Activated gamma-delta T cell treated with Interleukin-2 at 50 U/mL for 16 hours (primary cell): ENCODE measurements at regions not wholly inside any gene's neighbourhood (a gene's known extent, or its start where the extent isn't known, plus 50 kb on each side); places are given as distances from the start of the nearest gene placed in this dataset.
"Not testable (repeated sequence)": the region's sequence is repeated elsewhere in the genome, so short reads cannot be mapped to it uniquely, and the experiment has no call there.

ENCODE experiments used
- DNase-seq: peaks from one replicate; pipeline ENCODE4 v3.0.0-alpha.2; 2020

- DNase-seq = not testable (repeated sequence)
Observed at GRCh38 chr16:88165683-88166082, 214.4 kb downstream of the BANP start.

GRCh38 chr16:88166209-88166773 lies 215.1 kb downstream of the BANP start:
- DNase-seq = not testable (repeated sequence)

- not testable (repeated sequence) for DNase-seq
Observed at GRCh38 chr16:88167798-88168556, 214.8 kb upstream of the ZNF469 start.

DNA sequence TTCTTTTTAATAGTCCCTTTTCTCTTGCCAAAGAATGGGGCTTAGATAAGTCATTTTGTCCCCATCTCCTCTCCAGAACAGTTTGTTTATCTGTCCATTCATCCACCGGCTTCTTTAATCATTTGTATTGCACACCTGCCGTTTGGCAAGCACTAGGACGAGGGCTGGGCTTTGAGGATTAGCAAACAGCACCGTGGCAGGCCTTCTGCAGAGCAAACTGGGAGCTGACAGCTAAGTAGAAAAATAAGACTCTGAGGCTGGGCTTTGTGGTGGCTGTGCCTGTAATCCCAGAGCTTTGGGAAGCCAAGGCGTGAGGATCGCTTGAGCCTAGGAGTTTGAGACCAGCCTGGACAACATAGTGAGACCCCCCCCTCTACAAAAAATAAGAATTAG lies 214.2 kb upstream of the ZNF469 start:
- not testable (repeated sequence) for DNase-seq

GRCh38 chr16:88169136-88169830 lies 213.5 kb upstream of the ZNF469 start:
- not testable (repeated sequence) for DNase-seq

DNA sequence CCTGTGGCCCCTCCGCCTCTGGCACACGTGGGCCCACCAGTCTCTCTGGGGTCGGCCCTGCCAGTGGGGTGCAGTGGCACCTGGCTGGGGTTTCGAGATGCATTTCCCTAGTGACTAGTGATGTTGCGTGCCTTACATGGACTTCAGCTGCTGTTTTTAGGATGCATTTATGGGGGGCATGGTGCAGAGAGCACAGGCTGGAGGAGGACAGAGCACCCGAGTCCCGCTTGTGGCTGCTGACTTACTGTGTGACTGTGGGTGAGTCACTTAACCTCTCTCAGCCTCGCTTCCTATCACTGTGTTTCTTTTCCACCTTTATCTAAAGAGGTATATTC lies 213.0 kb upstream of the ZNF469 start:
- DNase-seq = not testable (repeated sequence)

DNA sequence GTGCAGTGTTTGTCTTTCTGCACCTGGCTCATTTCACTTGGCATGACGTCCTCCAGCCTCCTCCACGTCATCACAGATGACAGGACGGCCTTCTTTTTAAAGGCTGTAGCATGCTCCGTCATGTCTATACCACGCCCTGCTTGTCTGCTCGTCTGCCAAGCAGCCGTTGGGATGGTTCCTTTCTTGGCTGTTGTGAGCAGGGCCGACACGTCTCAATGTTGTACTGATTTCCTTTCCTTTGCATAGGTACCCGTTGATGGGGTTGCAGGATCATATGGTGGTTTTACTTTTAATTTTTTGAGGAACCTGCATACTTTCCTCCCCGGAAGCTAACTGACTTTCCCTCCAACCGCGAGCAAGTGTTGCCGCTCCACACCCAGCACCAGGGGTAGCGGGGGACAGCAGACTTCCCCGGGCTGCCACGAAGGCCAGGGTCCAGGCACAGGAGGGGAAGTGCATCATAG lies 212.2 kb upstream of the ZNF469 start:
- no peak for DNase-seq

DNA sequence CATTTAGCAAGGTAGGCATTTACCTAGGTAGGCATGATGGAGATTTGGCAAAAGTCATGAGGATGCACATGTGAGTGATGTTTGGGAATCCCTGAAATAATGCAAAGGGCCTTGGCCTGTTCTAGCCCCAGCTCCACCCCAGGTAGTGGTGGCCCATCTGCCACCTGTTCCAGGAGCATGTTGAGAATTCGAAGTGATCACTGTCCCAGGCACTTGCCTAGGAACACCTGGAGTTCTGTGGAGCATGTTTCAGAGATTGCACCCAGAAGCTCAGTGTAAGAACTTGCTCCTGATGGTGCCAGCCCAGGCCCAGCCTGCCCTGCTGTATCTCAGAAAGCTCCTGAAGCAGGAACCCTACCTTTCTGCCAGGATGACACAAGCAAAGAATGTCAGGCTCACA lies 211.6 kb upstream of the ZNF469 start:
- DNase-seq = not testable (repeated sequence)

- DNase-seq = not testable (repeated sequence)
Observed at GRCh38 chr16:88176184-88176583, 206.6 kb upstream of the ZNF469 start.

DNA sequence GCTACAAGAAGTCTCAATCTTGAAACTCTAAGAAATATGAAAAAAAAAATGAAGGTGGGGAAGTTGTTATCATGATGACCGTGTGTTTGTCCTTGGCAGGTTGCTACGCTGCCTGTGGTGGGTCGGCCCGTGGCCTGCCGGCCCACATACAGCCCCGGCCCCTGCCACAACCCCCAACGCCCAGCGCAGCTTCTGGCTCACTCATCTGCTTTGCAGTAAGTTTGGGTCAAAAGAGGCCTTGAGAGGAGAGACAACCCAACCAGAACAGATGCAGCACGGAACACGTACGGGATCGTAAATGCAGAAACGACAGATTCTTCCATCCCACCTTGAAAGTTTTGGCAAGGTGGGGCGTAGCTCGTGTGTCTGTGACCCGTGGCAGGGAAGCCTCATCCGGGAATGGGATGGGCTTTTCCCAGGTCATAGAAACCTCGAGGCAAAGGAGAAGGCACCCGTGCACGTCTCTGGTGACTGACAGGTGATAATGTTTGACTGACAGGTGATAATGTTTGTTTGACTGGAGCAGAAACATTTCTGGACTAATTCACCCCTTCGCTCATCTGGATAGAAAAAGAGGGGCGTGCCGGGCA lies 206.1 kb upstream of the ZNF469 start:
- not testable (repeated sequence) for DNase-seq

DNA sequence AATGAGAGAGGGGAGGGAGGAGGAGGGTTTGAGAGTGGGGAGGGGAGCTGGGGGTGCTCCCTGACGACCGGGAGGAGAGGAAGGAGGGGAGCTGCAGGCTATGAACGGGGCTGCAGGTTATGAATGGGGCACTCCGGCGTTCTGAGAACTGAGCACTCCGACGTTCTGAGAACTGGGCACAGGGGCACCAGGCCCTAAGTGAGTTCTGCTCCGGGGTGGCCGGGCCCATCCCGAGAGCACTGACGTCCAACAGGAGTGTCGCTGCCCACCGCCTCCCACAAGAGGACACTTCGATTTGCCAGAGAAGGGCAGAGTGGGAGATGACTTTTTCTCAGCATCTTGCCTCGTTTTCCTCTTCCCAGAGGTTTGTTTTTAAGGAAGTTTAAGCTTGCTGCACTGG lies 204.5 kb upstream of the ZNF469 start:
- not testable (repeated sequence) for DNase-seq

- not testable (repeated sequence) for DNase-seq
Observed at GRCh38 chr16:88178896-88179295, 203.9 kb upstream of the ZNF469 start.

- DNase-seq = not testable (repeated sequence)
Observed at GRCh38 chr16:88182967-88183881, 199.5 kb upstream of the ZNF469 start.

- DNase-seq = not testable (repeated sequence)
Observed at GRCh38 chr16:88184053-88184452, 198.7 kb upstream of the ZNF469 start.

GRCh38 chr16:88184566-88185355 lies 198.0 kb upstream of the ZNF469 start:
- DNase-seq = not testable (repeated sequence)

DNA sequence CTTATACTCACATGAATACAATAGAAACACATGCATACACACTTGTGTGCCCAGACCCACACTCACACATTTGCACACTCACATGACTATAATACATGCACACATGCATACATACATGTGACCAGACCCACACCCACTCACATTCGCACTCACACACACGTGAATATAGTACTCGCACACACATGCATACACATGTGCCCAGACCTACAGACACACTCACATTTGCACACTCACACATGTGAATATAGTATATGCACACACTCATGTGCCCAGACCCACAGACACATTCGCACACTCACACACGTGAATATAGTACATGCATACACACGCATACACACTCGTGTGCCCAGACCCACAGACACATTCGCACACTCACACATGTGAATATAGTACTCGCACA lies 197.4 kb upstream of the ZNF469 start:
- DNase-seq = not testable (repeated sequence)

DNA sequence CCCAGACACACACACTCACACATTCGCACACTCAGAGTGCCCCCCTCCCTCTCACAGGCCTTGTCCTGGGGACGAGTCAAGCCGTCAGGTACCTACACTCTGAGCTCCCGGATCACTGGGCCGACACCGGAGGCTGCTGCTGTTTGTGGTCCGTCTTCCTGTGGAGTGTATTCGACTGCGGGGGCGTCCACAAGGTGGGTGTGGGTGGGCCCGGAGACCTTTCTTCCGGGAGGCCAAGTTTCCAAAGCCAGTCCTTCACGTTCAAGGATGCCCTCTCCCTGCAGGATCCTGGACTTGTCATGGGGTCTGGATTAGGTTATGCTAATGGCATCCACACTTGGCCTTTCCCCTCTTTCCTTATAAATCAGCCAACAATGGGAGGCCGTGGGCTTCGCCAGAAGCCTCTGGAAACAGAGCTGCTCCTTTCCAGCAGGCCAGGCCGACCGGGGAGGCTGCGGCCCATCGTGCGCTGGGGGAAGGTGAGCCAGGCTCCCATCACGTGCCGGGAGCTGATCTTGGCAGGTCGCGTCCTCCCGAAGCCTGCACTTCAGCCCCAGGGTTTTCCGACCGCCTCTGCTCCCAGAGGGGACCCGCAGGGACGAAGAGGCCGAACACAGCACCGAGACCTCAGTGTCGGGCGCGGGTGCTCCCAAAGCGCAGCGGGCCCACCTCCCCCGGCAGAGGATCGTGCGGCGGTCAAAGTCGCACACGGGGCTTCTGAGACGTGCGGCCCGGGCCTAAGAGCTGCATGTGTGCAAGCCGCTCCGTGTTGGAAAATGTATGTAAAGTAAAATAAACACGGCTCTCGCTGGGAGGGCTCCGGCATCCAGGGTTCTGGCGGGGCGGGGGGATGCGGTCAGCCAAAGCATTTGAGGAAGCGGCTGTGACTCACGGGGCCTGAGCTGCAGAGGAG lies 196.5 kb upstream of the ZNF469 start:
- DNase-seq = not testable (repeated sequence)

DNA sequence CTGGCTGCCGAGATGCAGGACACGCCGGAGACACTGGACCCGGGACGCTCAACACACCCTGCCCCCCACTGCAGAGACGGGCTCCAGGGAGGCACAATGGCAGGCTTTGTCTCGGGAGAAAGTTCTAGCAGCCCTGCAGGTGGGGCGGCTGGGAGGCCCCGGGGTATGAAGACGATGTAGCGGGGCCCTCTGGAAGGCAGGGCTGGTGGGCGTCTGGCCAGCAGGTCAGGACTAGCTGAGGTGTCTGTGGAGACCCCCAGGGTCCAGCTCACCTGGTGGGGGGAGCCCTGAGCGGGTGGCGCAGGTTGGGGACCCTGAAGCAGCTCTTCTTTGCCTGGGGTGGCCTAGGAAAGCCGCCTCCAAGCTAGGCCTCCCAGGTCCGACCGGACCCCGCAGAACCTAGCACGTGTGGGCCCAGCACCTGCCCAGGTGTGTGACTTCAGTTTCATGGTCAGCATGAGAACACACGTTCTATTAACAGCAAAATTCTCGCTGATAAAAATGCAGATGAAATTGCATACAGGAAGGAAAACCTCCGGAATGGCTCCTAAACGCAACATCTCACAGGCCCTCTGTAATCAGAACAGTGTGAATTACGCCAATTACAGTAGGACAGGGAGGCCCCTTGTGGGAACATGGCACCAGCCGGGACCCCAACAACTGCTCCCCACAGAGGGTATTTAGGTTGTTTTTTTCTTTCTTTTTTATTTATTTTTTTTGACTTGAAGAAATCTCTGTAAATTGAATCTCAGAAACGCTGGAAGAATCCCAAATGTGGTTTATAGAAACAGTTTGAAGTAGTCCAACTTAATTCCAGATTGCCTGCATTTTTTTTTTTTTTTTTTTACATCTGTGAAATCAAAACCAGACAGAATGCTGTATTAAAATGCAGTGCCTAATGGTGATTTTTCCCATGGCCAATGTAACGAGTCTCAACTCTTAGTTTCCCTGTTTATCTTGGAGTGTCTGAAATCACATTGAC lies 195.6 kb upstream of the ZNF469 start:
- DNase-seq = not testable (repeated sequence)
